Panc1 (cell line): ENCODE measurements at regions not wholly inside any gene's neighbourhood (a gene's known extent, or its start where the extent isn't known, plus 50 kb on each side); places are given as distances from the start of the nearest gene placed in this dataset.

Experiments used
- ATAC-seq: fragments of 200-7000 bp; cut with Tn5 transposase; 2 replicates; pipeline ENCODE4 v1.9.1; 2020; ENCODE audit warnings: mild to moderate bottlenecking, moderate library complexity
- BruUV-seq: library from RNA; stranded (reverse); fragments of 400-500 nt; replicated peaks from 2 replicates; lab custom pipeline; 2021; lab: Mats Ljungman, UMichigan
- CTCF ChIA-PET: fragments of 300-600 bp; sonication (Branson Sonifier 250); formaldehyde crosslinking; loops from one replicate; lab custom pipeline; 2022; ENCODE audit warnings: antibody characterized with exemption; lab: Charles Lee
- POLR2A ChIA-PET: fragments of 300-600 bp; sonication (Branson Sonifier 250); formaldehyde crosslinking; loops from one replicate; lab custom pipeline; 2022; ENCODE audit warnings: antibody characterized with exemption; lab: Charles Lee
- DNase-seq: peaks from one replicate; pipeline ENCODE4 v3.0.0-alpha.2; 2010; ENCODE audit warnings: low read depth, low spot score
- H3K27ac ChIP-seq: 2 replicates; pipeline ENCODE4 v1.5.1; 2011; ENCODE audit warnings: mild to moderate bottlenecking, low read length, inconsistent platforms
- H3K27me3 ChIP-seq: fragments of 200-500 bp; sonication (Bioruptor generic); 2 replicates; pipeline ENCODE4 v1.6.0; 2014; ENCODE audit warnings: low read length, inconsistent platforms; ENCODE audit not compliant: control insufficient read depth, insufficient read depth
- H3K36me3 ChIP-seq: fragments of 200-500 bp; sonication (Bioruptor generic); 2 replicates; pipeline ENCODE4 v1.5.1; 2014; ENCODE audit warnings: inconsistent platforms, mild to moderate bottlenecking, low read length, moderate library complexity; ENCODE audit not compliant: control insufficient read depth, insufficient read depth
- H3K4me1 ChIP-seq: 2 replicates; pipeline ENCODE4 v1.5.1; 2011; ENCODE audit warnings: inconsistent platforms, mild to moderate bottlenecking, low read length, moderate library complexity; ENCODE audit not compliant: control insufficient read depth, insufficient read depth
- H3K4me3 ChIP-seq, 2 experiments: 2 replicates each; pipeline ENCODE4 v1.5.1; 2011 to 2012; ENCODE audit warnings: low read depth in 2 of 2, low read length in 2 of 2, mild to moderate bottlenecking in 2 of 2, inconsistent platforms in 1 of 2, moderate library complexity in 1 of 2
- H3K9me3 ChIP-seq: fragments of 200-500 bp; sonication (Bioruptor generic); 2 replicates; pipeline ENCODE4 v1.5.1; 2014; ENCODE audit warnings: low read depth, mild to moderate bottlenecking, inconsistent platforms, low read length, moderate library complexity; ENCODE audit not compliant: control insufficient read depth, insufficient read depth
- POLR2AphosphoS5 ChIP-seq: IDR thresholded peaks from 2 replicates; pipeline ENCODE4 v1.6.1; 2012; ENCODE audit warnings: mild to moderate bottlenecking, low read depth, low read length, moderate library complexity
- SIN3A ChIP-seq: IDR thresholded peaks from 2 replicates; pipeline ENCODE4 v1.6.1; 2012; ENCODE audit warnings: low read depth, mild to moderate bottlenecking, low read length, moderate library complexity, borderline replicate concordance; ENCODE audit not compliant: insufficient read depth
- TCF7L2 ChIP-seq: IDR thresholded peaks from 2 replicates; pipeline ENCODE4 v1.6.1; 2011; ENCODE audit warnings: mild to moderate bottlenecking, low read depth, low read length, inconsistent platforms
- in situ Hi-C: cut with HindIII; loops from 2 replicates; pipeline ENCODE4 v1.10.0; 2016; ENCODE audit warnings: low sequenced_read_pairs, low pct_unique_long_range_greater_than_20kb
- intact Hi-C: fragments of 100-400 bp; cut with micrococcal nuclease; formaldehyde crosslinking; loops from one replicate; pipeline ENCODE4 v1.10.0; 2022; ENCODE audit not compliant: unreplicated experiment
- TF ChIP-seq, protein P1 (sequence below), 2 experiments: IDR thresholded peaks; 2 replicates each; pipeline ENCODE4 v1.6.1; 2011 to 2012; ENCODE audit warnings: low read depth in 2 of 2, control low read depth in 1 of 2, low read length in 1 of 2, mild to moderate bottlenecking in 1 of 2, moderate library complexity in 1 of 2; ENCODE audit not compliant: insufficient read depth in 1 of 2
- TF ChIP-seq, protein P2 (sequence below): fragments of 450-650 bp; IDR thresholded peaks from 2 replicates; pipeline ENCODE4 v1.5.1; 2017; ENCODE audit warnings: mild to moderate bottlenecking

DNA sequence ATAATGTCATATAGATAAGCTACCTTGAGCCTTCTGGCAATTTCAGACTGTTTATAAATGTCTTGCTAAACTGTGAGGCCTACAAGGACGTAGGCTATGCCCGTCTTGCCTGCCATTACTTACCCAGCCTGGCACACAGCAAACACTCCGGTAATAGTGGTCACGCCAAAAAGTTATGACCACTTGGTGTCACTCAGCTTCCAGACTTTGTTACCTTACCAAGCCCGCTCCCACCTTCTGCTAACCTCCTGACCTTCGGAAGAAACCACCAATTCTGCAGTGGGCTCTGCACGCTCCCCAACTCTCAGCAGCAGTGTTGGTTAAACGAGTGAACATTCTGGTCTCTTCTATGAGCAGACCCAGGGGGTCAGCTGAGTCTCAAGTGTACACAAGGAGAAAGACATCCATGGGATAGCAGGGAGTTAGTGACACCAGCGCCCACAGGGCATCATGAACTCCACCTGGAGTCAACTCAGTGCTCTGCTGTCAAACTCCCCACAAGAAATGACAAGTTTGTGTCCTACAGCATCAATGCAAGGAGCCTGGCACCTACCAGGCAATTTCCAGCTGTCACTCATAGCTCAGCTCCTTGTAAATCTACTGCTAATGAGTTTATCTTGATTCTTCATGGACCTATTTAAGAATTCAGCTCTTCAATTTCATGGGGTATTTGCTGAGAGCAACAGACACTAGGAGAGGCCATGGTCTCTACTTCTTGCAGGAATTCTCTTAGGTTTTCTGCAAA is 119.9 kb downstream of the TTLL2 start:
- ChIA-PET POLR2A (no interaction called here), CTCF (no interaction called here)
- Histone ChIP-seq H3K27ac (no peak overlapping the region), H3K4me1 (no peaks in the 10 kb centered on the region), H3K36me3 (no peaks in the 10 kb centered on the region), H3K27me3 (peaks cover 10% of the 10 kb centered on the region), H3K4me3 (no peak overlapping the region), H3K9me3 (no peaks in the 10 kb centered on the region)
- DNase-seq (no peak), ATAC-seq (0 out of 2 replicates have a peak, but pooled peaks have one; percentile 32)
- no TSS peak for BruUV-seq
- TF ChIP-seq, protein P1, sequence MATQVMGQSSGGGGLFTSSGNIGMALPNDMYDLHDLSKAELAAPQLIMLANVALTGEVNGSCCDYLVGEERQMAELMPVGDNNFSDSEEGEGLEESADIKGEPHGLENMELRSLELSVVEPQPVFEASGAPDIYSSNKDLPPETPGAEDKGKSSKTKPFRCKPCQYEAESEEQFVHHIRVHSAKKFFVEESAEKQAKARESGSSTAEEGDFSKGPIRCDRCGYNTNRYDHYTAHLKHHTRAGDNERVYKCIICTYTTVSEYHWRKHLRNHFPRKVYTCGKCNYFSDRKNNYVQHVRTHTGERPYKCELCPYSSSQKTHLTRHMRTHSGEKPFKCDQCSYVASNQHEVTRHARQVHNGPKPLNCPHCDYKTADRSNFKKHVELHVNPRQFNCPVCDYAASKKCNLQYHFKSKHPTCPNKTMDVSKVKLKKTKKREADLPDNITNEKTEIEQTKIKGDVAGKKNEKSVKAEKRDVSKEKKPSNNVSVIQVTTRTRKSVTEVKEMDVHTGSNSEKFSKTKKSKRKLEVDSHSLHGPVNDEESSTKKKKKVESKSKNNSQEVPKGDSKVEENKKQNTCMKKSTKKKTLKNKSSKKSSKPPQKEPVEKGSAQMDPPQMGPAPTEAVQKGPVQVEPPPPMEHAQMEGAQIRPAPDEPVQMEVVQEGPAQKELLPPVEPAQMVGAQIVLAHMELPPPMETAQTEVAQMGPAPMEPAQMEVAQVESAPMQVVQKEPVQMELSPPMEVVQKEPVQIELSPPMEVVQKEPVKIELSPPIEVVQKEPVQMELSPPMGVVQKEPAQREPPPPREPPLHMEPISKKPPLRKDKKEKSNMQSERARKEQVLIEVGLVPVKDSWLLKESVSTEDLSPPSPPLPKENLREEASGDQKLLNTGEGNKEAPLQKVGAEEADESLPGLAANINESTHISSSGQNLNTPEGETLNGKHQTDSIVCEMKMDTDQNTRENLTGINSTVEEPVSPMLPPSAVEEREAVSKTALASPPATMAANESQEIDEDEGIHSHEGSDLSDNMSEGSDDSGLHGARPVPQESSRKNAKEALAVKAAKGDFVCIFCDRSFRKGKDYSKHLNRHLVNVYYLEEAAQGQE (IDR thresholded peaks at IDR 0.05; ENCODE audit: insufficient read depth in 1 of 2, low read depth in 2 of 2, low read length in 1 of 2) = no peak
- no peak for TF ChIP-seq SIN3A
- no peak for TF ChIP-seq TCF7L2
- TF ChIP-seq POLR2AphosphoS5 = no peak
- intact Hi-C loops (no loop called here), in situ Hi-C loops (no loop called here)

DNA sequence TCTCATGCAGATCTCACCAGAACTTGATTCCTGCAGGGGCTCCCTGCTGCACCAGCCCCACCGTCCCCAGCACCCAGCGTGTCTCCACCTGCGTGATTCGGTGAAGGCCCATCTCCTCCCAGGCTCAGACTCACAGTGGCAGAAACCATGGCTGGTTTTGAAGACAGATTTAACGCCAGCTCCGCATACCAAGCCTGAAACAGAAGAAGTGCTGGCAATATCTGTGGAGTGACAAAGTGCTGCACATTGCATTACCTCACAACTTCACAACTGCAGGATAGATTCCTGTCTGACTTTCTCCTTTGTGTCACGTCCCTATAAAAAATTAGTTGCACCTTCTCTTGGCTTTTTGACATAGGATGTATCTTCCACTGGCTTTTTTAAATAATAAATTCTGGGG is 120.7 kb downstream of the TTLL2 start:
- POLR2A ChIA-PET = no interaction called here
- no peaks in the 10 kb centered on the region for H3K36me3 ChIP-seq
- in situ Hi-C loops (no loop called here), intact Hi-C loops (no loop called here)
- CTCF ChIA-PET = no interaction called here
- no peak overlapping the region for H3K27ac ChIP-seq
- no peak for ATAC-seq
- H3K4me3 ChIP-seq = no peak overlapping the region
- no peaks in the 10 kb centered on the region for H3K4me1 ChIP-seq
- H3K27me3 ChIP-seq = peaks cover 6% of the 10 kb centered on the region
- BruUV-seq = no TSS peak
- DNase-seq = no peak
- TF ChIP-seq, protein P1 (IDR thresholded peaks at IDR 0.05; ENCODE audit: insufficient read depth in 1 of 2, low read depth in 2 of 2, low read length in 1 of 2) = no peak
- TF ChIP-seq POLR2AphosphoS5 = no peak
- TF ChIP-seq SIN3A = no peak
- no peak for TF ChIP-seq TCF7L2
- TF ChIP-seq, protein P2, sequence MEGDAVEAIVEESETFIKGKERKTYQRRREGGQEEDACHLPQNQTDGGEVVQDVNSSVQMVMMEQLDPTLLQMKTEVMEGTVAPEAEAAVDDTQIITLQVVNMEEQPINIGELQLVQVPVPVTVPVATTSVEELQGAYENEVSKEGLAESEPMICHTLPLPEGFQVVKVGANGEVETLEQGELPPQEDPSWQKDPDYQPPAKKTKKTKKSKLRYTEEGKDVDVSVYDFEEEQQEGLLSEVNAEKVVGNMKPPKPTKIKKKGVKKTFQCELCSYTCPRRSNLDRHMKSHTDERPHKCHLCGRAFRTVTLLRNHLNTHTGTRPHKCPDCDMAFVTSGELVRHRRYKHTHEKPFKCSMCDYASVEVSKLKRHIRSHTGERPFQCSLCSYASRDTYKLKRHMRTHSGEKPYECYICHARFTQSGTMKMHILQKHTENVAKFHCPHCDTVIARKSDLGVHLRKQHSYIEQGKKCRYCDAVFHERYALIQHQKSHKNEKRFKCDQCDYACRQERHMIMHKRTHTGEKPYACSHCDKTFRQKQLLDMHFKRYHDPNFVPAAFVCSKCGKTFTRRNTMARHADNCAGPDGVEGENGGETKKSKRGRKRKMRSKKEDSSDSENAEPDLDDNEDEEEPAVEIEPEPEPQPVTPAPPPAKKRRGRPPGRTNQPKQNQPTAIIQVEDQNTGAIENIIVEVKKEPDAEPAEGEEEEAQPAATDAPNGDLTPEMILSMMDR = no peak
- no peaks in the 10 kb centered on the region for H3K9me3 ChIP-seq
